GM19468 (cell line): ENCODE measurements at regions not wholly inside any gene's neighbourhood (a gene's known extent, or its start where the extent isn't known, plus 50 kb on each side); places are given as distances from the start of the nearest gene placed in this dataset.

Experiments used
- ATAC-seq: cut with Tn5 transposase; IDR thresholded peaks from one replicate; pipeline ENCODE4 v1.9.1; 2021; ENCODE audit warnings: mild to moderate bottlenecking, moderate library complexity, moderate number of reproducible peaks; ENCODE audit not compliant: unreplicated experiment; ENCODE audit errors: extremely low read depth

GRCh38 chr12:45585522-45586230 lies 143.8 kb upstream of the ARID2 start:
- ATAC-seq: no peak

GRCh38 chr12:45586486-45586885 lies 143.0 kb upstream of the ARID2 start:
- ATAC-seq: no peak

- no peak for ATAC-seq
Observed at GRCh38 chr12:45587012-45587411, 142.5 kb upstream of the ARID2 start.

- ATAC-seq: no peak
Observed at GRCh38 chr12:45587877-45588533, 141.5 kb upstream of the ARID2 start.

GRCh38 chr12:45590646-45591045 lies 138.9 kb upstream of the ARID2 start:
- ATAC-seq: no peak

GRCh38 chr12:45591635-45592034 lies 137.9 kb upstream of the ARID2 start:
- no peak for ATAC-seq

GRCh38 chr12:45596366-45596765 lies 133.1 kb upstream of the ARID2 start:
- ATAC-seq: no peak

- ATAC-seq: no peak
Observed at GRCh38 chr12:45598336-45598735, 131.2 kb upstream of the ARID2 start.

- no peak for ATAC-seq
Observed at GRCh38 chr12:45598761-45599160, 130.7 kb upstream of the ARID2 start.

GRCh38 chr12:45599196-45599595 lies 130.3 kb upstream of the ARID2 start:
- no peak for ATAC-seq

GRCh38 chr12:45601390-45601789 lies 128.1 kb upstream of the ARID2 start:
- ATAC-seq: no peak

- no peak for ATAC-seq
Observed at GRCh38 chr12:45601888-45602287, 127.6 kb upstream of the ARID2 start.

- ATAC-seq: no peak
Observed at GRCh38 chr12:45605624-45606023, 123.9 kb upstream of the ARID2 start.

- no peak for ATAC-seq
Observed at GRCh38 chr12:45611061-45611460, 118.4 kb upstream of the ARID2 start.

GRCh38 chr12:45611495-45611894 lies 118.0 kb upstream of the ARID2 start:
- no peak for ATAC-seq

GRCh38 chr12:45612044-45612794 lies 117.3 kb upstream of the ARID2 start:
- no peak for ATAC-seq

GRCh38 chr12:45613296-45613695 lies 116.2 kb upstream of the ARID2 start:
- ATAC-seq: no peak

GRCh38 chr12:45613855-45614254 lies 115.7 kb upstream of the ARID2 start:
- ATAC-seq: no peak

- ATAC-seq: no peak
Observed at GRCh38 chr12:45615268-45615667, 114.2 kb upstream of the ARID2 start.

GRCh38 chr12:45619736-45620135 lies 109.8 kb upstream of the ARID2 start:
- no peak for ATAC-seq

GRCh38 chr12:45621703-45622102 lies 107.8 kb upstream of the ARID2 start:
- no peak for ATAC-seq
